Ishikawa (cell line): ENCODE measurements at regions not wholly inside any gene's neighbourhood (a gene's known extent, or its start where the extent isn't known, plus 50 kb on each side); places are given as distances from the start of the nearest gene placed in this dataset.
A peak's percentile ranks its signal among the peaks of the same experiment; 100 is the strongest.

Source experiments
- CEBPB ChIP-seq: IDR thresholded peaks from 2 replicates; pipeline ENCODE4 v1.6.1; 2012
- CREB1 ChIP-seq: IDR thresholded peaks from 2 replicates; pipeline ENCODE4 v1.6.1; 2012; ENCODE audit warnings: low read depth
- EGR1 ChIP-seq: IDR thresholded peaks from 2 replicates; pipeline ENCODE4 v1.6.1; 2012
- EP300 ChIP-seq: IDR thresholded peaks from 2 replicates; pipeline ENCODE4 v1.6.1; 2012; ENCODE audit warnings: borderline replicate concordance
- FOXM1 ChIP-seq: IDR thresholded peaks from 2 replicates; pipeline ENCODE4 v1.6.1; 2012; ENCODE audit warnings: low read depth, borderline replicate concordance
- MAX ChIP-seq: IDR thresholded peaks from 2 replicates; pipeline ENCODE4 v1.6.1; 2012
- NFIC ChIP-seq: IDR thresholded peaks from 2 replicates; pipeline ENCODE4 v1.6.1; 2012
- RAD21 ChIP-seq: IDR thresholded peaks from 2 replicates; pipeline ENCODE4 v1.6.1; 2012; ENCODE audit warnings: low read depth
- REST ChIP-seq: IDR thresholded peaks from 2 replicates; pipeline ENCODE4 v1.6.1; 2012; ENCODE audit warnings: low read depth, mild to moderate bottlenecking
- TAF1 ChIP-seq: IDR thresholded peaks from 2 replicates; pipeline ENCODE4 v1.6.1; 2012; ENCODE audit warnings: low read depth, mild to moderate bottlenecking
- TCF12 ChIP-seq: IDR thresholded peaks from 2 replicates; pipeline ENCODE4 v1.6.1; 2012; ENCODE audit warnings: low read depth
- TEAD4 ChIP-seq: IDR thresholded peaks from 2 replicates; pipeline ENCODE4 v1.6.1; 2012
- USF1 ChIP-seq: IDR thresholded peaks from 2 replicates; pipeline ENCODE4 v1.6.1; 2012
- YY1 ChIP-seq: IDR thresholded peaks from 2 replicates; pipeline ENCODE4 v1.6.1; 2012; ENCODE audit warnings: low read depth

- no peak for TF ChIP-seq FOXM1
- TF ChIP-seq TAF1 = no peak
- TF ChIP-seq EP300 = no peak
- TF ChIP-seq REST = no peak
- 0 out of 2 replicates have a peak, but pooled peaks have one; percentile 20 for TF ChIP-seq CEBPB
- no peak for TF ChIP-seq RAD21
- no peak for TF ChIP-seq CREB1
- no peak for TF ChIP-seq NFIC
- TF ChIP-seq TCF12 = no peak
- TF ChIP-seq MAX = no peak
- no peak for TF ChIP-seq YY1
- TF ChIP-seq USF1 = no peak
- TF ChIP-seq TEAD4 = peak; percentile 81
- TF ChIP-seq EGR1 = no peak
Observed at GRCh38 chr11:130677486-130678153, 229.2 kb downstream of the ADAMTS15 start.
